ENCODE measurements at regions not wholly inside any gene's neighbourhood (a gene's known extent, or its start where the extent isn't known, plus 50 kb on each side); places are given as distances from the start of the nearest gene placed in this dataset.

- TF ChIP-seq CTCF (IDR thresholded peaks at IDR 0.05) (no peak), POLR2A (IDR thresholded peaks at IDR 0.05) (no peak)
Measured at GRCh38 chr6:76342611-76343160, 270.2 kb upstream of the IMPG1 start.
